ENCODE measurements at regions not wholly inside any gene's neighbourhood (a gene's known extent, or its start where the extent isn't known, plus 50 kb on each side); places are given as distances from the start of the nearest gene placed in this dataset.

- no peak for DNase-seq (ENCODE audit: low read depth)
- no peak for TF ChIP-seq CTCF (IDR thresholded peaks at IDR 0.05; ENCODE audit: insufficient read depth, low read depth, low read length)
- H3K4me3 ChIP-seq (ENCODE audit: low read depth, low read length) = no peak overlapping the region
These were observed 73.1 kb upstream of the SLCO3A1 start for GRCh38 chr15:91780387-91780786.

GRCh38 chr15:91782221-91782620 lies 71.3 kb upstream of the SLCO3A1 start:
- TF ChIP-seq CTCF (IDR thresholded peaks at IDR 0.05; ENCODE audit: insufficient read depth, low read depth, low read length) = no peak
- no peak for DNase-seq (ENCODE audit: low read depth)
- H3K4me3 ChIP-seq (ENCODE audit: low read depth, low read length) = no peak overlapping the region

- no peak for DNase-seq (ENCODE audit: low read depth)
These were observed 70.5 kb upstream of the SLCO3A1 start for GRCh38 chr15:91783008-91783407.

GRCh38 chr15:91783451-91783850 lies 70.1 kb upstream of the SLCO3A1 start:
- no peak for DNase-seq (ENCODE audit: low read depth)
- TF ChIP-seq CTCF (IDR thresholded peaks at IDR 0.05; ENCODE audit: insufficient read depth, low read depth, low read length) = no peak
- H3K4me3 ChIP-seq (ENCODE audit: low read depth, low read length) = no peak overlapping the region

More at GRCh38 chr15:91783008-91783407, 70.5 kb upstream of the SLCO3A1 start:
- H3K4me3 ChIP-seq (ENCODE audit: low read depth, low read length) = no peak overlapping the region
- TF ChIP-seq CTCF (IDR thresholded peaks at IDR 0.05; ENCODE audit: insufficient read depth, low read depth, low read length) = no peak

GRCh38 chr15:91784973-91785709 lies 68.4 kb upstream of the SLCO3A1 start:
- H3K4me3 ChIP-seq (ENCODE audit: low read depth, low read length) = no peak overlapping the region
- DNase-seq (ENCODE audit: low read depth) = no peak
- TF ChIP-seq CTCF (IDR thresholded peaks at IDR 0.05; ENCODE audit: insufficient read depth, low read depth, low read length) = no peak

GRCh38 chr15:91787198-91787597 lies 66.3 kb upstream of the SLCO3A1 start:
- no peak overlapping the region for H3K4me3 ChIP-seq (ENCODE audit: low read depth, low read length)
- no peak for DNase-seq (ENCODE audit: low read depth)
- TF ChIP-seq CTCF (IDR thresholded peaks at IDR 0.05; ENCODE audit: insufficient read depth, low read depth, low read length) = no peak

GRCh38 chr15:91789136-91789535 lies 64.4 kb upstream of the SLCO3A1 start:
- no peak for TF ChIP-seq CTCF (IDR thresholded peaks at IDR 0.05; ENCODE audit: insufficient read depth, low read depth, low read length)
- no peak overlapping the region for H3K4me3 ChIP-seq (ENCODE audit: low read depth, low read length)
- DNase-seq (ENCODE audit: low read depth) = no peak

Data from fibroblast of villous mesenchyme (primary cell).